GM19099 (cell line): ENCODE measurements at regions not wholly inside any gene's neighbourhood (a gene's known extent, or its start where the extent isn't known, plus 50 kb on each side); places are given as distances from the start of the nearest gene placed in this dataset.

Experiments
- POLR2A ChIP-seq: IDR thresholded peaks from 3 replicates; pipeline ENCODE4 v1.6.1; 2011; ENCODE audit warnings: low read depth; ENCODE audit not compliant: insufficient read length; ENCODE audit errors: extremely low read depth

DNA sequence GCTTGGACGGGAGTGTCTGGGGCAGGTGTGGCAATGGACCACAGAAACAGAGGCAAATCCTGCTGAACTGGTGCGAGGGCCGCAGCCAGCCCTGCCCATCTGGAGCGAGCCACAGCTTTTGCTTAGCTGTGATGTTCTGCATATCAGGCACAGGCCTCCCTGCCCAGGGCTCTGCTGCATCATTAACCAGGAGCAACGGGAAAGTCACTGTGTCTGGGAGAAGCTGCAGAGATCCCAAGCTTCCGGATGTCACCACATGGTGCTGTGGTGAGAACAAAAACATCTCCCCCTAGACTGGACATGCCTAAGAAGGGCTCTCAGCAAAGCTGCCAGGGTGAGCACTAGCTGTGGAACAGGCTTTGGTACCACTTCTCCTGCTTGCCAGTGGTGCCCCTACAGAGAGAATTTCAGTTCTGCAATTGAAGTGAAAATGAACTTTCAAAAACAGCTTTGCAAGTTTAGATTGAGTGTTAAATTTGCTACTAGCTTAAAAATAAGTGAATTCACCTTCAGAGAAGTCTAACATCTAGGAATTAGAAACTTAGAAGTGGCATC lies 172.9 kb upstream of the MYT1L start:
- TF ChIP-seq POLR2A, result no peak

DNA sequence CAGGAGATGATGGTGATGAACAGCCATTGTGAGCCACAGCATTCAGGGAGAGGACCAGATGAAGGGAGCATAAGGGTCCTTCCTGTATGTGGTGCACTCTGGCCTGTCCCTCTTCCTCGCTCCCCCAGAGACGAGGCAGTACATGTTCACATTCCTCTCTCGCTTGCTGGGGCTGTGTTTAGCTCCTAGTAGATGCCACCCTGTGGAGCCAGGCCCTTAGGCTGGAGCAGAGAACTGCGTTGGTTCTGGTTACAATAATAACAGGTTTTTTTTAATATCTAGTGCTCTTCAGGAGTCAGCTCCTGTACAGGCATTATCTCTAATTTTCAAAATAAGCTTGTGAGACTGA lies 171.1 kb upstream of the MYT1L start:
- TF ChIP-seq POLR2A, result no peak

DNA sequence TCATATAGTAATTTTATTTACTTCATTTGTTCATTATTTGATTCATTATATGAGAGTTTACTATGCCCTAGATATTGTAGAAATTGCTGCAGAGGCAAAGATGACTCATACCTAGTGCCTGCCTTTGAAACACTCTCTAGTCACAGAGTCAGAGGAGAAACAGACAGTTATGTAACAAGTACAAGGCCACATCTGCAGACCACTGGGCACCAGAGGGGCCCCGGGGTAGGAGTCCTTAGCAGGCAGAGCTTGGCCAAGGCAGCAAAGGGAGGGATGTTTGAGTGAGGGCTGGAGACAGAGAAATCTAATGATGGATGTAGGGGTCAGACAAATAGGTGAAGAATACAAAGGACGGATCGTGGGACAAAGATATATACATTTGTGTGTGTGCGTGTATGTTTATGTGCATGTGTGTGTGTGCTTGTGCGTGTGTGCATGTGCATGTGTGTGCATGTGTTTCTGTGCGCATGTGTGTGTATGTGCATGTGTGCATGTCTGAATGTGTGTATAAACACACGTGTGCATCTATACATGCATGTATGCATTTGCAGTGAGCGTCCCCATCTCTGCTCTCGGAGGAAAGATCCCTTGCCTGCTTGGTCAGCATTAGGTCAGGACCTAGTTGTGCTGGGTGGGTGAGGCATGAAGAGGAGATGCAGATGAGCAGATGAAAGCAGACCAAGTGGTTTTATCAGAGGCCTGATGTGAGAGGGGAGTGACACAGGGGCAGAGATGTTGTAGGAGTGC lies 170.6 kb upstream of the MYT1L start:
- no peak for TF ChIP-seq POLR2A

DNA sequence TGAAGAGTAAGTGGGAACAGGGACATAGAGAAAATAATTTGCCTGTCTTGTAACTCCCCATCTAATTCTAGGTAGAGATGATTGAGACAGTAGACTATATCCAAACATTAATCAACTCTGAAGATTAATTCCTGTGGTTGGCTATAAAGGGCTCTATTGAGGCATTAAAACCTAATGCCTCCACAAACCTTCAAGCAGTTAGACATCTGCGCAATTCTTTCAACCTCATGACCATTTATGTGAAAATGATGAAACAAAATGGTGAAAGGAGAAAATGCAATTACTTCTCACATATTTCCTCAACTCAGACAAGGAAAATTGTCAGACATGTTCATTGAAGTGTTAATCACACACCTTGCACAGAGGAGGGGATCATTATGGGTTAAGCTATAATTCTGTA lies 164.5 kb upstream of the MYT1L start:
- TF ChIP-seq POLR2A, result no peak

DNA sequence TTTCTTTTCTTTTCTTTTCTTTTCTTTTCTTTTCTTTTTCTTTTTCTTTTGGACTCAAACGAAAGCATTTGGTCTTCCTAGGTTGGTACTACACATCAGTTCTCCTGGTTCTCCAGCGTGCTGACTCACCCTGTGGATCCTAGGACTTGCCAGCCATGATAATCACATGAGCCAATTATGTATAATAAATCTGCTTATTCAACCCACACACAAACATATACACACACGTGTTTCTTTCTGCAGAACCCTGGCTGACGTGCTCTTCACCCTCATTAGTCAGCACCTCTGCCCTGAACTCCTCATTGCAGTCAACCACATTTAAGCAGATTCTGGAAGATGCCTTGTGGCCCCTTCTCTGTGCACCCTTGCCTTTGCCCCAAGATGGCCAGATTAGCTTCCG lies 162.4 kb upstream of the MYT1L start:
- TF ChIP-seq POLR2A, result no peak

DNA sequence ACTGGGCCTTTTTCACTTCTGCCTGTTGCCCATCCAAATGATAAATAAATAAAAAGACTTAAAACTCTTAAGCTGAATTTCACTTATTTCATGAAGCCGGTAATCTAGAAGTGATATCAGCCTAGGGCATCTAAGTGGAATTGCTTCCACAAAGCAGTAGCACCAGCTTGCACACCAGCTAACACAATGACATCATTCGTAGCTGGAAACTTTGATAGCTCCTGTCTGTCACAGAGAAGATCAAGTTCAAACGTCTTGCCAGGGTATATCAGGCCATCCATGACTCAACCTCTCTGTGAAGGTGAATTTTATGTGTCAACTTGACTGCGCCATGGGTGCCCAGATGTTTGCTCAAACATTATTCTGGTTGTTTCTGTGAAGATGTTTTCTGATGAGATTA lies 161.7 kb upstream of the MYT1L start:
- no peak for TF ChIP-seq POLR2A

DNA sequence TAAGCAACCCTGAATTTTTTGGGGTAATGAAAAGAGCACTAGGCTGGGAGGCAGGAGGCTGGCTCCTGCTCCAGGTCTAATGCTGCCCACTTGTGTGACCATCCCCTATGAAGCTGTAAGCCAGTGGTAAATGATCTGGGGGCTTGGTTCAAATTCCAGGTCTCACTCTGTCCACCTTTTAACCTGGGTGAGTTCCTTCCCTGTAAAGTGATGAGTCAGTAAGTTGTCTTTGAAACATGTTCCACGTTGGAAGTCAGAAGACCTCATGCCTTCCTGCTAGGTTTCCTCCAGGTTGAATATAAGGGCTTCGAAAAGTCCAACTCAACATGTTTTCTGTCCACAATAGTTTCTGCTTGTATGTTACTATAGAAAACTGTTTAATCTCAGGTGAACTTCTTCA lies 160.9 kb upstream of the MYT1L start:
- TF ChIP-seq POLR2A, result no peak

DNA sequence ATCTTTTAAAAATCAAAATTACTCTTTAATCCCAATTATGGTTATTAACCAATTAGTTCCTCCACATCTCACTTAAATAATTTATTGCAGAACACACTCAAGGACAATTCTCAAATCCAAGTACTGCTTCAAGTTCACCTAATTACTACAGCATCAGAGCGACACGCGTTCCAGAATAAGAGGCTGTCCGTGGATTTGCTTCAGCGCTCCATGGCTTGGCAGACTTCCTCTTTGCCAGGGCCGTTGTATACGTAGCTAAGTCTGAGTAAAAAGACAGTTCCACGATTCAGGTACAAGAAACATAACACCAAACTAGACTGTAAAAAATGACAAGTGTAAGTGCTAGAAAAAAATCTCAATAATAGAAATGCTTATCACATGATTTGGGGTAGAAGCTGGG lies 153.2 kb upstream of the MYT1L start:
- TF ChIP-seq POLR2A, result no peak

DNA sequence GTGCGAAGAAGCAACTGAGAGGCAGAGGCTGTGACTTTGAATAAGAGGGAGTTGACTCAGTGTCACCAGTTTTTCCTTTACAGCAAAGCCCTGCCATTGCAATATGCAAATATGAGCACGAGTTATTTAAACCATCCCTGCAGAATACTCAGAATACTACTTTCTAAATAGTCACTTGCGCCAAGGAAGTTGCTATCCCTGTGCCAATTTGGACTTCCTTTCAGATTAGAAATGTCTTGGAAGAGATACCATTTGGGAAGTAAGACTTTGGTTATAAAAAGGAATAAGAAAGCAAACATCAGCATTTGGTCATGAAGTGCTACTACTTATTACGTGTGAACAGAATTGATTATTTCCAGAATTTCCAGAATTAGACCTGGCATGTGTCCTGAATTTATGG lies 151.8 kb upstream of the MYT1L start:
- no peak for TF ChIP-seq POLR2A

DNA sequence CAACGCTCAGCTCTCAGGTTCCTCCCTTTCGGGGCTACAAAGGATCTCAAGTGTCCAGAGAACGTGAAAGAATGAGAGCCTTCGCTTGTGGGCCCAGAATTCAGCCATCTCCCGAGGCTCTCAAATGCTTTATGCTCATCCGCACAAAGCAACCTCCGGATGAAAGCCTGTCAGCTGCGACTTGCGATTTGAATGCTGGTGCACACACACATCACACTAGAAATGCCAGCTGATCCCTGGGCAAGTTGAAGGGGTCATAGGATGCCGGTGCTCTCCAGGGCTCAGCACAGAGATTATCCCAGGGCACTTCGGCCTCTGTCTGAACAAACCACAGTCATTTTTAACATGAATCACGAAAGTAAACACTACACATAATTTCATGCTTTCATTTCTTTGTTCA lies 141.8 kb upstream of the MYT1L start:
- no peak for TF ChIP-seq POLR2A

DNA sequence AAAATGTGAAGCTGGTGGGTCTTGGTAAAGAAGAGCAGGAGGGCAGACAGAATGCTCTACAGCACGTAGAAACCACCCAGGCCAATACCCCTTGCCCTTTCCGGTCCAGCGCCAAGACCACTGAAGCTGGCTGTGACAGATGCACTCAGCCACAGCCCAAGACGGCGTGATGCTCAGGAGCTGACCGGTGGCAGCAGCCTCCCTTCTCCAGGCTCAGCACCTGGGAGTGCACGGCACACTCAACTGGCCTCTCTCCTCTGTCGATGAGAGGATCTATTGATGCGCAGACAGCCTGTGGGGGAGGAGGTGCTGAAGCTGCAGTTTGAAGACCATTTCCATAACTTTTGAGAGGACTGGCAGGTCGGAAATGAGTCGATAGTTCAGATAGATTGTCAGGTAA lies 141.0 kb upstream of the MYT1L start:
- TF ChIP-seq POLR2A, result no peak

DNA sequence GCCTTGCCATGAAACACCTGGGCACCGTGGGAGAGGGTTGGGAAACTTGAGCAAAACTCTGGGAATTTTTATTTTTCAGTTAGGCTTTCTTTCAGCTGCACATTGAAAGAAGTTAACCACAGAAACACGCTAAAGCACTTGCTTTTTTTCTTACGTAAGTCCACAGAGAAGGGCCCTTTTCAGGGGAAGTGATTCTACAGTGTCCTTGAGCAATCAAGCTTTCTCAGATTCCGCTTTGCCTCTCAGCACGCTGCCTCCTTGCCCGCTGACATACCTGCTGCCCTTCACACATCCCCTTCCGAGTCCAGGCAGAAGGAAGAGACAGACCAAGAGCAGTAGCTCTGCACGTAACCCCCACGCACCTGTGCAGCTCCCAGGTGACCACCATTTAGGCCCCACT lies 135.5 kb upstream of the MYT1L start:
- no peak for TF ChIP-seq POLR2A

DNA sequence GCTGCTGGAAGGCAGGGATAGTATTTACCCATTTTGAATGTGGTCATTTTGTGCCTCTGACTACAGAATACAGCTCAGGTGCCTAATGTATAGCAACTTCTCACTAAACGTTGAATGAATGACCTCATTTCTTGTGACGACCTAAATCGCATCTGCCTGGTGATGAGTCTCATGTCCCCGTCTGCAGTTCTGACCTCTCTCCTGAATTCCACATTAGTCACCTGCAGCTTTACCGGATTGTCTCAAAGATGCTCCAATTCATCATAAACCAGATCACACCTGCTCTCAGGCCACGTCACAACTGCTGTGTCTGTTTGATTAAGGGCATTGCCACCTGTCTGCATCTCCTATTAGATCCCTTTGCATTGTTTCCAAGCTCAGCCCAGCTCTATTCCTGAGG lies 133.6 kb upstream of the MYT1L start:
- TF ChIP-seq POLR2A, result no peak

DNA sequence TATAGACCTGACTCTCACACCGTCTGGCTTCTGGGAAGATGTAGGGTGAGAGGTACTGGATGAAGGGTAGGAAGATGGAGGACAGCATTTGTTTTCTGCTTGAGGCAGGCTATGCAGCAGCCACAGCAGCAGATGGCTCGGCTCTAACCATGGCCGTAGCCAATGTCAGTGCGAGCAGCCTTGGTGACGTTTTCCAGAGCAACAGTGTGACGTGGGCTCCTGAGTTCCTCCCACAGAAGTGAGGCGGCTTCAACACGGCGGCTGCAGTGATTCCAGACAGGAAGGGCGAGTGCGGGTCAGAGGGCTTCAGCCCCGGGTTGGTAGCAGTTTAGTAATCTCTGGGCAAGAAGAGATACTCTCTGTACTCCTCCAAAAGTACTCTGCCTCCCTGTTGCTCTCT lies 133.0 kb upstream of the MYT1L start:
- no peak for TF ChIP-seq POLR2A

DNA sequence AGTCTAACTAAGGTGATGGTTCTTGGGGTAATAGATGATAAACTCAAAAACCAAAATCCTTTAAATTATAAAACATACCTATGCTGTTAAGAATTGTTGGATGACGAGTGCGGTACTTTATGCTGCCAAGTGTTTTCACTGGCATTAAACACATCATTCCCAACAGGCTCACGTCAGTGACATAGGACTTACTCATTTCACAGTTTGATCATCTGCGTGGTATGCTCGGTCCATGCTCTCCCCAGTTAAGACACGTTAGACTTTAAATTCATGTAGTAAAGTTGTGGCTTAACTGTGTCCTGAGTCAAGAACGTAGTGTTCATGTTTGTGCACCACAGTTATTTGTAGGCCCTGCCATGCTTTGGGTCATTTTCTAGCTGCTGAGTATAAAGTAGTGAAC lies 125.6 kb upstream of the MYT1L start:
- TF ChIP-seq POLR2A, result no peak

DNA sequence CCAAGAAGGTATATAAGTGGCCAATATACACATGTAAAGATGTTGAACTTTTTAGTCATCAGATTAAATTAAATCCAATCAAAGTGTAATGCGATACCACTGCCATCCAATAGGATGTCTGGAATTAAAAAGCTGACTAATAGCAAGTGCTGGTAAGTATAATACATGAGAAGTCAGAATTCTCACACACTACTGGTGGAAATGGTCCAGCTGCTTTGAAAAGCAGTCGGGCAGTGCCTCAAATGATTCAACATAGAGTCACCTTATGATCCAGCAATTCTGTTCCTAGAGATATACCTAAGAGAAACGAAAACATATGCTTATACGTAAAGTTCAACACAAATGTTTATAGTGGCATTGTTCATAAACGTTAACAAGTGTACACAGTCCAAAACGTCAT lies 124.1 kb upstream of the MYT1L start:
- TF ChIP-seq POLR2A, result no peak

DNA sequence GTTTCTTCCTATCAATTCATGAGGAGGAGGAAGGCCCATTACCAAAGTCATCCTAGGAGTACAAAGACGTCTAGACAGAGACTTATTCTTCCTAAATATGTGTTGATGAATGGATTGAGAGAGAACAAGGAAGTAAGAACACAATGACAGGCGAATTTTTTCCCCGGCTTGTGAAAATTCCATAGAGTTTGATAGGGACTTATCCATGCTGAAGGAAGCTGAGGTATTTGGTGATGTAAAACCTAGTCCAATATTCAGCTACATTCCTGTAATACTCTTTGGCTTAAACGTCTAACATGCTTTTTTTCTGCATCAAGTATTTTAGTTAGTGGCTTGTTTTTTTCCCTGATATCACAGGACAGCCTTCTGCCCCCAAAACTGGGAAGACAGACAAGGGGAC lies 121.9 kb upstream of the MYT1L start:
- no peak for TF ChIP-seq POLR2A
